Fibroblast of mammary gland (primary cell): ENCODE measurements at regions not wholly inside any gene's neighbourhood (a gene's known extent, or its start where the extent isn't known, plus 50 kb on each side); places are given as distances from the start of the nearest gene placed in this dataset.

Experiments used
- DNase-seq: peaks from one replicate; pipeline ENCODE4 v3.0.0-alpha.2; 2010; ENCODE audit warnings: low read depth
- H3K4me3 ChIP-seq: 2 replicates; pipeline ENCODE4 v1.5.1; 2011; ENCODE audit warnings: low read depth, mild to moderate bottlenecking, low read length, moderate library complexity; ENCODE audit not compliant: control insufficient read depth
- CTCF ChIP-seq: conservative IDR thresholded peaks from 2 replicates; pipeline ENCODE4 v1.5.1; 2011; ENCODE audit warnings: low read depth, low read length, inconsistent platforms; ENCODE audit not compliant: control insufficient read depth, insufficient read depth

GRCh38 chr2:18855027-18855426 is 265.7 kb upstream of the NT5C1B start:
- no peak overlapping the region for H3K4me3 ChIP-seq
- peak; percentile 69 for TF ChIP-seq CTCF
- DNase-seq = peak; percentile 42

- no peak overlapping the region for H3K4me3 ChIP-seq
- no peak for DNase-seq
These were observed 260.6 kb upstream of the NT5C1B start for GRCh38 chr2:18849841-18850578.

GRCh38 chr2:18848646-18849045 is 259.3 kb upstream of the NT5C1B start:
- DNase-seq = no peak
- no peak for TF ChIP-seq CTCF
- H3K4me3 ChIP-seq = no peak overlapping the region

More at GRCh38 chr2:18849841-18850578, 260.6 kb upstream of the NT5C1B start:
- no peak for TF ChIP-seq CTCF

GRCh38 chr2:18845854-18846445 is 256.6 kb upstream of the NT5C1B start:
- no peak for DNase-seq
- no peak for TF ChIP-seq CTCF
- H3K4me3 ChIP-seq = no peak overlapping the region

- DNase-seq = no peak
- no peak for TF ChIP-seq CTCF
- H3K4me3 ChIP-seq = no peak overlapping the region
These were observed 253.5 kb upstream of the NT5C1B start for GRCh38 chr2:18842836-18843235.

GRCh38 chr2:18841248-18842150 is 252.1 kb upstream of the NT5C1B start:
- DNase-seq = no peak
- TF ChIP-seq CTCF = no peak
- no peak overlapping the region for H3K4me3 ChIP-seq
